ENCODE measurements at regions not wholly inside any gene's neighbourhood (a gene's known extent, or its start where the extent isn't known, plus 50 kb on each side); places are given as distances from the start of the nearest gene placed in this dataset.
"Not testable (repeated sequence)": the region's sequence is repeated elsewhere in the genome, so short reads cannot be mapped to it uniquely, and the experiment has no call there.

DNA sequence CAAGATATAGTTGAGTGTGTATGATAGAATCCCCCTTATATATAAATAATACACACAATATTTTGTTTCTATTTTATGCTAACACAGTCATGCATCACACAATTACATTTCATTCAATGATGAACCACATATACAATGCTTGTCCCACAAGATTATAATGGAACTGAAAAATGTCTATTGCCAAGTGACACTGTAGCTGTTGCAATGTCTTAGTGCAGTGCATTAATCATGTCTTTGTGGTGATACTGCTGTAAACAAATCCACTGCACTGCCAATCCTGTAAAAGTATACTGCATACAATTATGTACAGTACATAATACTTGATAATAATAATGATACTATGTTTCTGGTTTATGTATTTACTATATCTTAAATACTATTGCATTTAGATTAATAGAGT, 512.1 kb upstream of the CNTN3 start:
- DNase-seq (ENCODE audit: low read depth, low spot score), result no peak

DNA sequence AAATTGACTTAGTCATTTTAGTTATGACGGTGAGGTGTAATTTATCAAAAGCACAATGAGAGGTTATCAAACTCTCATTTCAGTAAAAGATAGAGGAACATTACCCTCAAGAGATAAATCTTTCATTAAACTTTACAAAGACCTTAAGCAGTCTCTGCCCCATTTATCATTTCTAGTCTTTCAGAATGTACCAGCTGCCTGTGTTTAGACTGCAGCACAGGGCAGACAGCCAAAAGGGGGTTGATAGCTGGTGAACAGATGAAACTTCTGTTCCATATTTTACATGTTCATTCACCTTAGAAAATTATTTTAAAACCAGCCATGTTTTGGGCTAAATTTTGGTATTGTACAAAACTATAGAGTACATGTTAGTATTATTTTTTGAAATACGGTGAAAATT, 514.6 kb upstream of the CNTN3 start:
- DNase-seq (ENCODE audit: low read depth, low spot score), result no peak

DNA sequence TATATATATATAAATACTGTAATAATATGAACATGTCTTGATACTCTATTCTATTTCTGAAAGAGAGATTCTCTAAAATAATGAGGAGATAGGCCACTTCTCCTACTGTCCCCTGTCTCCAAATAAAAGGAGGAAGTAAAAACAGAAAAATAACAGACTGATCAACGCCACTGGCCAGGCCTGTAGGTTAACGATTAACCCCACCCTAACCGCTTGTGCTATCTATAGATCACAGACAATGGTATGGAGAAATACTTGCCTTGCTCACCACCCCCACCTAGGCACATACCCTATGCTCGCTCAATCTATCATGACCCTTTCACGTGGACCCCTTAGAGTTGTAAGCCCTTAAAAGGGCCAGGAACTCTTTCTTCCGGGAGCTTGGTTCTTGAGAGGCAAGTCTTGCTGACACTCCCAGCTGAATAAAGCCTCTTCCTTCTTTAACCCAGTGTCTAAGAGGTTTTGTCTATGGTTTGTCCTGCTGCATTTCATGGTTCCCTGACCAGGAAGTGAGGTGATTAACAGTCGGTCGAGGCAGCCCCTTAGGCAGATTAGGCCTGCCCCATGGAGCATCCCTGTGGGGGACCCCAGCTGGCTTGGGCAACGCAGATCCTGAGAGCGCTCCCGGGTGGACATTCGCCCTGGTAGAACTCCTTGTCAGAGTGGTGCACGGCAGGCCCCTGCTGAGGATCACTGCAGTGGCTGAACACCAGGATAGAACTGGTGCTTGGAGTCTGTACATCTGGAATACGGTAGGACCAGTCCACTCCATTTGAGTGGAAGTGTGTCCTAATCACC, 521.8 kb upstream of the CNTN3 start:
- DNase-seq (ENCODE audit: low read depth, low spot score), result no peak

DNA sequence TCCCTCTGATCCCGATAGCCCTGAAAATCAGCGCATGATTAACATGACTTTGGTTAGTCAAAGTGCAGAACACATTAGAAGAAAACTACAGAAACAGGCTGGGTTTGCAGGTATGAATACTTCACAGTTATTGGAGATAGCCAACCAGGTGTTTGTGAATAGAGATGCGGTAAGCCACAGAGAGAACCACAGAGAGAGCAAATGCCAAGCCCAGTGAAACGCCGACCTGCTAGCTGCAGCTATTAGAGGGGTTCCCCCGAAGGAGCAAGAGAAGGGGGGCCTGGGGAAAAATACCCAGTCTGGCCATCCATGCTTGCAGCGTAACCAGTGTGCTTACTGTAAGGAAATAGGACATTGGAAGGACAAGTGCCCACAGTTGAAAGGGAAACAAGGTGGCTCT, 523.9 kb upstream of the CNTN3 start:
- DNase-seq (ENCODE audit: low read depth, low spot score), result no peak

DNA sequence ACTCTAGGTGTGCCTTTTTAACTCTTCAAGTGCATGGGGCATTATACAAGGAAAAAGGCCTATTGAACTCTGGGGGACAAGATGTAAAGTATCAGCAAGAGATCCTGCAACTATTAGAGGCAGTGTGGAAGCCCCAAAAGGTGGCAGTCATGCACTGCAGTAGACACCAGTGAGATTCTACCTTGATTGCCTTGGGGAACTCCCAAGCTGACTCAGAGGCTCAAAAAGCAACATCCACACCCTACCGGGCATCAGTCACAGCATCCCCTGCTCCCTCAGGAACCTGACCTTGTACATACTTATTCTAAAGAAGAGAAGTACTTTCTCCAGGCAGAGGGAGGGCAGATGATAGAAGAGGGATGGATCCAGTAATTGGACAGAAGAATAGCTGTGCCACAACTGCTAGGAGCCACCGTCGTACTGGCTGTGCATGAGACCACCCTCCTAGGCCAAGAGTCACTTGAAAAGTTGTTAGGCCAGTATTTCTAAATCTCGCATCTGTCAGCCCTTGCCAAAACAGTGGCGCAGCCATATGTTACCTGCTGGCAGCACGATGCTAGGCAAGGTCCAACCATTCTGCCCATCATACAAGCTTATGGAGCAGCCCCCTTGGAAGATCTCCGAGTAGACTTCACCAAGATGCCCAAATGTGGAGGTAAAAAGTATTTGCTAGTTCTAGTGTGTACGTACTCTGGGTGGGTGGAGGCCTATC, 523.1 kb upstream of the FRG2C start:
- no peak for DNase-seq (ENCODE audit: low read depth, low spot score)

DNA sequence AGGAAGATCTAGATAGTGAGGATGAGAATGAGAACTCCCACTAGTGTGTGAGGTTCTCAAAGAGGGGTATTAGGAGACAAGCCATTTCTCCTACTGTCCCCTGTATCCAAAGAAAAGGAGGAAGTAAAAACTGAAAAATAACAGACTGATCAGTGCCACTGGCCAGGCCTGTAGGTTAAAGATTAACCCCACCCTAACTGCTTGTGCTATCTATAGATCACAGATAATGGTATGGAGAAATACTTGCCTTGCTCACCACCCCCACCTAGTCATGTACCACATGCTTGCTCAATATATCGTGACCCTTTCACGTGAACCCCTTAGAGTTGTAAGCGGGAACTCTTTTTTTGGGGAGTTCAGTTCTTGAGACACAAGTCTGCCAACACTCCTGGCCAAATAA, 519.7 kb upstream of the FRG2C start:
- no peak for DNase-seq (ENCODE audit: low read depth, low spot score)

DNA sequence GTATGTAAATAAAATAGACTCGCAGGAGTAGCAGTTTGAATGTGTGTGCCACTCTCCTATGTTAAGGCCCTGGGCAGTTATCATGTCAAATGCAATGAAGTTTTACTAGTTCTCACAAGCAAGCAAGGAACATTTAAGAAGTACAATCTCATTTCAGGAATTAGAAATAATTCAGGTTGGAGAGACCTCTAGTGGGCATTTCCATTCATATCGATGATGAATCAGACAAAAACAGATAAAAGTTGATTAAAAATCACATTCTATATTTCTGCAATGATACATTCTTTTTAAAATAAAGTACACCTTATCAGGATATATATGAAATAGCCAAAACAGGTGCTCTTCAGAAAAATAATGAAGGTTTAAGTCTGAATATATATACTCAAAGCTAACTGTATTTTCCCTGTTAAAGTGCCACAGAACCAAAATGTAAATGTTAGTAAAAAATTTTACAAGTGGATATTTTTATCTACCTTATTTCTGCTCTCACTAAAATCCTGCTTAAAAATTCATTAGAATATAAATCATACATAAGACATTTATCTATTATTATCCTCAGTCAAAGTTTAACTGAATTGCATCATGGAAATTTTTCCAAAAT, 492.4 kb upstream of the FRG2C start:
- DNase-seq (ENCODE audit: low read depth, low spot score), result no peak

DNA sequence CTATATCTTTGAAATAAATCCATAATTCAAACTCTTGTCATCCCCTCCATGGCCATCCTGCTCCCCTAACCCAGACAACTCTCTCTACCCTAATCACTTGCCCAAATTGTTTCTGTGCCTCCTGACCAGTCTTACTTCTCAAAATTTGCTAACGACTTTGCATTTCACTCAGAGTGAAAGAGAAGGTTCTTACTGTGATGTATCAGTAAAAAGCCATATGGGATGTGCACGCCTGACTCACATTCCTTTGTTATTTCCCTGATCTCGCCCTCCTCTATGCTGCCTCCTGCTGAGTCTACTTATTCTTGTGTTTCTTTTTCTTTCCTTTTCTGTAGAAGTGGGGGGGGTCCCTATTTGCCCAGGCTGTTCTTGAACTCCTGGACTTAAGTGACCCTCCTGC, 487.2 kb upstream of the FRG2C start:
- no peak for DNase-seq (ENCODE audit: low read depth, low spot score)

DNA sequence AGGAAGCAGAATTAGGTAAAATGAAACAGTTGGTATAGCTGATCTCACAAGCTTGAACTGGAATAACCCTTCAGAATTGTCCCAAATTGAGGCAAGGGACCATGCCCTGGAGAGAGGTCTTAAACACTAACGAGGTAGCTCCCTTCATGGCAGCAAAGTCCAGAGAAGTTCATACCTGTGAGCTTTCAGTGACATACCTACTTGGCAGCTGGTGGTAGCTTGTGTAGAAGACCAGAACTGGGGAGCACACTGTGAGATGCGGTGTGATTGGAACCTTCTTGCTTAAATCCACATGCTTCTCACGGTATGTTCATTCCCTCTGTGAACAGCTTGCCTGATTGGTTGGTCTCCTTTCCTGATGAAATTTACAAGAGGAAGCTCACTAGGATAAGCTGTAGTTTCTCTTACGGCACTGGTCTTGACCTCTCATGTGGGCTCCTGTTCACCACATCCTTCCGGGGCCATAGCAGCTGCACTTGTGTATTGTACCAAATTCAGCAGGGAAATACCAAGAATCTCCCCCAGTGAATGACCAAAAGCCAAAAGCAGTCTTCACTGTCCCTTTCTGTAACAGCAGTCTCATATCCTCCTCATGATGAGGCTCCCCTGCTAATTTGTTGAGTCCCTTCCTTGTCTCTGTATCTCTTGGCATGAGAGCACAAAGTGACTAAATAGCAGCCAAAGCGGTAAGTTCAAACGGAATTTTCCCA, 483.7 kb upstream of the FRG2C start:
- no peak for DNase-seq (ENCODE audit: low read depth, low spot score)

DNA sequence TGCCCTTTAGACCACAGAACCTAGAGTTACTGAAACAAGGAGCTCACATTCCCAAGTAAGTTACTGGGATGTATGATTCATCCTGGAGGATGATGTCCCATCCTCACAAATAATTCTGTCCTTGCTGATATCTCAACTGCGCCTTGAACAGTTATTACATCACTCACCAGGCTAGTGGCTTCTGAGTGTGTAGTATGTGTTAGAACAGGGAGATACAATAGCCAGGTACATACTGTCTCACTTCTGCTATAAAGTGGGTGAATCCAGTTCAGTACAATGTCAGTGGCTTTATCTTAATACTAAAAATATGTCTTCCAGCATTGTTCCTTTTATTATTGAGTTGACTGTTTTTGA, 483.2 kb upstream of the FRG2C start:
- DNase-seq (ENCODE audit: low read depth, low spot score), result no peak

DNA sequence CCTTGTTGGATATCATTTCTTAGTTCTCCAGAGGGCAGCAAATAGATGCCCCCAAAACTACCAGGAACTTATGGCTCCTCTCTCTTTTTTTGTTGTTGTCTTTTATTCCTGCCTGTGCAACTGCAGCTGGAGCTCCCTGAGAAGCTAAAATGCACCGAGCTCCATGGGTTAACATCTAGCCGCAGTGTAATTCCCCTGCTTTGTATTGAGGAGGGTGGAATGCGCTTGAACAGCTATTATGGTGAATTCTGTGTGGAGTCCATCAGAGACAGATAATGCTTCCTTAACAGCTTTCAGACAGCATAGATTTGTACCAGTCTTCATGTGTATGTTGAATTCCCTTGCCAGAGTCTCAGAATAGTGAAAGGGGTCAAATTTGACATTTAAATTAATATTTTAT, 475.2 kb upstream of the FRG2C start:
- DNase-seq (ENCODE audit: low read depth, low spot score), result no peak

DNA sequence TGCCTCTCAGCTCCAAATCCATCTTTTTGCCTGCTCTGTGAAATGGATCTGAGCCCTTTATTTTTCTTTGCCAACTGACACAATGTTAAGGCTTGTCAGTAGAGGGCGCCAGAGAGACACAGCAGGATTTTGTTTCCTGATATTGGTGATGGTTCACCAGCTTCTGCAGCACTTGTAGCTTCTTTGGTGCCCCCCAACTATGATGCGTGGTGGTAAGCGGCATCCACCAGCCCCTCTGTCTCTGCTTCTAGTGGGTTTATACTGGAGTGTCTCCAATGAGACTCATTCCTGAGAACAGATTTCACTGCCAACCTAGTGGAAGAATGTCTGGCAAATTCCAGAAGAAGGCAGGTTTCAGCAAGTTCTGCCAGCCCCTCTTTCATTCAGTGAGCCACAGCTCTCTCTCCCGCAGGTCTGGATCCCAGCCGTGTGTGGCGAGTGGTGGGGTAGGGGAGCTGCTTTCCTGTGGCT, 471.9 kb upstream of the FRG2C start:
- no peak for DNase-seq (ENCODE audit: low read depth, low spot score)

DNA sequence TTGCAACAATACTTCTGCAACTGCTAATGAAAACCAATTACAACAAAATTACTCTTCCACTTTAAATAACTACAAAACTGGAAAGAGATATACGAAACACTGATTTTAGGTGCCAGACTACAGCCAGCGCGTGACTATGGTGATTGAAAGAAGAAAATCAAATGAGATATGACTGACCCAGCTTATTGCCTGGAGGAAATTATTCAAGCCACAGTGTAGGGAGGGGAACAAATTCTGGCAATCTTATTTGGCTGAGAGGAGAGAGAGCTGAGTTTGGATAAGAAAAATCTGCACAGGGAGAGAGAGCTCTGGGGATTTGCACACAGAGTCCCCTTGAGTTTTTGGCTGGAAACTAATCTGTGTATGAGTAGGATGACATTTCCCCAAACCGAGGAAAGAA, 470.3 kb upstream of the FRG2C start:
- no peak for DNase-seq (ENCODE audit: low read depth, low spot score)

DNA sequence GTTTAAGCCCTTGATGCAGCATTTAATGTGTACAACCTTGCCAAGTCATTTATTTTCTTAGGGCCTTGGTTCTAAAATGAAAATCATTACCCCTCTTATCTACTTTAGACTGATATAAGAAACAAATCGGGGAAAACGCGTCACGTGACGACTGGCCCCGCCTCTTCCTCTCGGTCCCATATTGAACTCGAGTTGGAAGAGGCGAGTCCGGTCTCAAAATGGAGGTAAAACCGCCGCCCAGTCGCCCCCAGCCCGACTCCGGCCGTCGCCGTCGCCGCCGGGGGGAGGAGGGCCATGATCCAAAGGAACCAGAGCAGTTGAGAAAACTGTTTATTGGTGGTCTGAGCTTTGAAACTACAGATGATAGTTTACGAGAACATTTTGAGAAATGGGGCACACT, 449.8 kb upstream of the FRG2C start:
- not testable (repeated sequence) for DNase-seq (ENCODE audit: low read depth, low spot score)

DNA sequence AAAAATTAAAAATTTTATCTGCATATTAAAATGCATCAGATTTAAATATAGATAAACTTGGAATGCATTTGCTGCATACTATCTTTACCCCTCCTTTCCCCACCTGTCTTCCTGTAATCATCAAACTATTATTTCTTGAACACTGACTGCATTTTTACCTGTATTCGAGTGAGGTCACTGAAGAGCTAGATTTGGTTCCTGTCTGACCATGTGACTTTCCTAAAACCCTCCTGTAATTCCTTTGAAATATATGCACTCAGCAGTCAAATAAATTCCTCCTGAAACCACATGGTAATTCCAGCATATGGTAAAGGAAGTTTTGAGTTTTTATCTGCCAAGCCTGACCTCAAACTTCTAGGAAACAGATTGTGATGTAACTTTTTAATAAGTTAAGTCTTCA, 445.6 kb upstream of the FRG2C start:
- DNase-seq (ENCODE audit: low read depth, low spot score), result no peak

DNA sequence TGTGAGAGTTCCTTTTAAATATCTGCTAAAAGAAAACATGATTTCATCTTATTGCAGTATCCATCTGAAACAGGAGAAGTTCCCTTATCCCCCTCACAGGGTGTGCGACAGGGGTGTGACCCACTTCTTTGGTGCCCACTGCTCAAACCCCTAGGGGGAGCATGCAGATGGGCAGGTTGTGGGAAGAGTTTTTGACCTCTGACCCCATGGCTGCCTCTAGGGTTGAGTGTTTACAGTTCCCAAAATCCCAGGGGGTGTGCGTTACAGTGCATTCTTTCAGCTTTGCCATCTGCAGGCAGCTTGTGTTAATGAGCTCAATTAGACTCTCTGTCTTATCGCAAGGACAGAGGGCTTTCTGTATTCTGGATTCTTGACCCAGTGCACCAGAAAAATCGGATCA, 443.2 kb upstream of the FRG2C start:
- no peak for DNase-seq (ENCODE audit: low read depth, low spot score)

DNA sequence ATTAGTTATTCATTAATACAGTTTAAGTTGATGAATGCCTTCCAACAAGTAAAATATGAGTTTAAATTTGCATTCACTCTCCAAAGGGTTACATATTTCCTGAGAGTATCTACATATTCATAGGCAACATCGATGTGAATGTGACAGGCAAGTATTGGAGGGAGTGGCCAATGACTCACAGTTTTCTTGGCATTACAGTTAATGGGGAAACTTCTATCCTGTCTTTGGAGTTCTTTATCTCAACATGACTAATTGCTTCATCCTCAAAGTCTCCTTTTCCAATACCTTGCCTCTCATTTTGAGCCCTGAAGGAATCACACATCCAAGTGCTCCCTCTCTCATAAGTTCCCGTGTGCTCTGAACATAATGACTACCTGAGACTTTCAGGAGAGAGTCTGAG, 439.7 kb upstream of the FRG2C start:
- no peak for DNase-seq (ENCODE audit: low read depth, low spot score)

DNA sequence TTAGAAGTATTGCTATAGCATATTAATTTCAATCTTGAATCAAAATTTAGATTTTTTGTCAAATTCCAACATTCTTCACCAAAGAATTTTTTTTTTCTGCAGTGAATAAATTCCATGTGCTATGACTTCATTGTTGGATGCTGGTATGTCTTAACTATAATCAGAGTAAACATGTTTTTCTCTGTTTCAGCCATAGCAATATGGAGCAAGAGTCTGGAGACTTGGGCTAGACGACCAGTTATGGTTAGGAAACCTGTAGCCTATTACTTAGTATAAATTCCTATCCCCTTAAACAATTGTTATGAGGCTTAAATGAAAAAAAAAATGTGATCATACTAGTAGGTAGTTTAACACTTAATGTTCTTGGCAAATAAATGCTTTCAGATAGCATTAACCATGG, 431.9 kb upstream of the FRG2C start:
- DNase-seq (ENCODE audit: low read depth, low spot score), result no peak

DNA sequence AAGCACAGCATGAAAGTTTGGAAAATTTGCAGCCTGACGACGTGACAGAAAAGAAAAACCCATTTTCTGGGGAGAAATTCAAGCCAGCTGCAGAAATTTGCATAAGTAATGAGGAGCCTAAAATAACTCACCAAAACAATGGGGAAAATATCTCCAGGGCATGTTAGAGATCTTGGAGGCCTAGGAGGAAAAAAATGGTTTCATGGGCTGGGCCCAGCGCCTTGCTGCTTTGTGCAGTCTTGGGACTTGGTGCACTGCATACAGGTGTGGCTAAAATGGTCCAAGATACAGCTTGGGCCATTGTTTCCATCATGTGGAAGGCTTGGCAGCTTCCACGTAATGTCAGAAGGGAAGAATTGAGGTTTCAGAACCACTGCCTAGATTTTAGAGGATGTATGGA, 428.5 kb upstream of the FRG2C start:
- DNase-seq (ENCODE audit: low read depth, low spot score), result no peak

DNA sequence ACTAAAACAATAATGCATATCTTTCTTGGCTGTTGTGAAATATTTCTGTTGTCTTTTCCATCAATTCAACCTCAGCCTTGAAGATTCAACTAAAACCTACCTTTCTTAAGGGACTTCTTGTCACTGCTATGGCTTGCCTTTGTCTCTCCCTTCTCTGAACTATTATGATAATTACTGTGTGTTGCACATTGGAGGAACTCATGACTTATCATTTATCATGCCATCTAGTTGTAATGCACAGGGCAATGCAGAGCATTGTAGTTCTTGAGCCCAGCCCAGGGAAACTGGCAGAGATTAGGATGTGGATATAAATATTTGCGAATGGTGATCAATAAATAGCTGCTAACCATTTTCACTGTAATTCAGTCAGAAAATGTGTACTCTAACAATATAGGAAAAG, 427.1 kb upstream of the FRG2C start:
- no peak for DNase-seq (ENCODE audit: low read depth, low spot score)

DNA sequence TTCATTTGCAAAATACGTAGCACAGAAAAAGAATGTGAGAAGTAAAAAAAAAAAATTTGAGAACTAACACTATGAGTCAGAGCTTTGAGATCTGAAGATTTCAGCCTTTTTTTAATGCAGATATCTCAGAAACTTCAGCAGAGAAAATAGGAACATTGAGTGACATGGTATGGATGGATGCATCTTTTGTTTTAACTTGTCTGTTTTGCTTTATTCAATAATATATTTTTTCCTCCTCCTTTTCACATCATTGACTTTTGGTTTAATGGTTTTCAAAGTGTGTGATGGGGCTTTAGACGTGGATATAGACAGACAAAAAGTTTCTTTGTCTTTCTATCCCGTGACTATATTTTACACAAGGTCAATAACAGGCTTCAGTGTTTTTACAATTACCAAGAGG, 426.7 kb upstream of the FRG2C start:
- DNase-seq (ENCODE audit: low read depth, low spot score), result no peak

DNA sequence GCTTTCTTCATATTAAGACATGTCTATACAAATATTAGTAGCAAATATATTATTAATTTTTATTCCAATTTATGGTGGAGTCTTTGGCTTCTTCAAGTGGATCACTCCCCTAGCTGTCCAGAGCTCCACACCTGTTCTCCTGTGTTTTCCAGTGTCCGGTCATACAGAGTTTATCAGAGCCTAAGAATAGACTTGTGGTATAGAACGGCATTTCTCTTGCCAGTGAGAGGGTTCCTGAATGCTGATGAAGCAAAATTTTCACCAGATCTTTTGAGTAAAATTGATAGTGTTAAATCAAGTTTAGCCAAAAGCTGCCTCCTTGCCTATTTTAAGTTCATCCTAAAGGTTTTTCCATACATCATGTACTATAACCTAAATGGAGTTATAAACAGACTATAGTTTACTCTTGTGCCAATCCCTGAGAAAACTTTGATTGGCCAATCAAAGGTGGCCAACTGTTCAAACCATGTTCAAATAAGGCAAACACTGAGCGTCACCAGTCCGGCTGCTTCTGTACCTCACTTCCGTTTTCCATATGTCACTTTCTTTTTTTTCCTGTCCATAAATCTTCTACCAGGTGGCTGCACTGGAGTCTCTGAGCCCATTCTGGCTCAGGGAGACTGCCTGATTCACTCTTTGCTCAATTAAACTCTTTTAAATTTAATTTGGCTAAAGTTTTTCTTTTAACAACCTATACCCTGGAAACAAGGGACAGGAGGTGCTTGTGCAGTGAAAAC, 422.7 kb upstream of the FRG2C start:
- not testable (repeated sequence) for DNase-seq (ENCODE audit: low read depth, low spot score)

Measured in brain pericyte (primary cell).